Activated T-cell treated with anti-CD3 and anti-CD28 coated beads, Interleukin-2, amount 50 U/mL, for 1 hour (primary cell): ENCODE measurements at regions not wholly inside any gene's neighbourhood (a gene's known extent, or its start where the extent isn't known, plus 50 kb on each side); places are given as distances from the start of the nearest gene placed in this dataset.

Experiments
- DNase-seq: peaks from one replicate; pipeline ENCODE4 v3.0.0-alpha.2; 2020

DNA sequence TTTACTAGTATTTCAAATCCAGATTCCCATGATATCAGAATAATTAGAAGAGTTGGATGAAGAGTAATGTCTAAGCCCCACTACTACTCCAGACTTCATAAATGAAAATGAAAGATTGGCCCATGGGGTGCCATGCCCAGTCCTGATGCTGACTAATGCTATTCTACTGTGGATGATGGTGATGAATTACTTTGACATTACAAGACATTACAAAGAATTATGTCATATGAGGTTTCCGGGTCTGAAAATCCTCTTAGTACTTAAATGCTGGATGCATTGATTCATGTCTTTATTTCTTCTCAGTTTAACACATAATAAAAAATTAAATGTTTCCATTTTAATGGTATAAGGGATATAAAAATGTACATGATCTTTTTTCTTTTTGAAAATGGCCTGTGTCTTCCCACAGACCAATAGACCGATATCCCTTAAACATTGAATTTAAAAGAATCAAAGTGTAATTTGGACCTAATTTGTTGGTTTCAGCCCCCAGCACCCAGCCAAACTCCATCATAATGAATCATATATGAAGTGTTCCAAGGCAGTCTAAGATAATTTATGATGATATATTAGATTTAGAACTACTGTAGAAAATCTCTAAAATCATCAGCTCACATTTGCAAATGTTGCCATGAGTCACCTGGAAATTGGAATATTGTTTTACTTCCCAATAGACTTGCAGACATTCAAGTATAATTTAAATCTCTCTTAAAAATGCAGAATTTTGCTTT is 223.6 kb upstream of the SGCD start:
- DNase-seq = no peak

DNA sequence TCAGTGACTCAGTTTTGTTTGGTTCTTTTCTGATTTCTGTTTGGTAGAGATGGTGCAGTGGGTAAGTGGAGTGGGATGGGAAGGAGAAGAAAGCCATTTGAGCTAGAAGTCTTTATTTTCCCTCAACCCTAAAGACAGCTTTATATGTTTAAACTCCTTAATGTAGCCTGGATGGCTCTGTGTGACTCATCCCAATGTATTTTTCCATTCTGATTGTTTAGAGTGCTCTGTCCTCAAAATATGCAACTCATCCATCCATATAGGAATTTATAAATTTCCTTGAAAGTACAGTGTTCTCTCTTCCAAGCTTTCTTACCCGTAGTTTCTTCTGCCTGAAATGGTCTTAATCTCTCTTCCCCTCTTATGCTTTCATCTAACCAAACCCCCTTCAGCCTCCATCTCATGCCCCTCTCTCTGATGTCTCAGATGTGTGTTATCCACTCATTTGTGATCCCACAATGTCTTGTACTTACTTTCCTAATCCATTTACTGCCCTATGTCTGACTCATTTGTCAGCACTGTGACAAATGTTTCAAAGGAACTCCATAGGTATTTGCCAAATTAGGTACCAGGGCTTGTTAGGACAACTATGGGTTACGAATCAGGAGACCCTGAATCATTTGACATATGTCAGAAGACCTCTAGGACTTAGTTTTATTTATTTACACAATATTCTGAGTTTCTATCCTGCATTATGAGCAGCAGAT is 217.5 kb upstream of the SGCD start:
- DNase-seq = no peak

DNA sequence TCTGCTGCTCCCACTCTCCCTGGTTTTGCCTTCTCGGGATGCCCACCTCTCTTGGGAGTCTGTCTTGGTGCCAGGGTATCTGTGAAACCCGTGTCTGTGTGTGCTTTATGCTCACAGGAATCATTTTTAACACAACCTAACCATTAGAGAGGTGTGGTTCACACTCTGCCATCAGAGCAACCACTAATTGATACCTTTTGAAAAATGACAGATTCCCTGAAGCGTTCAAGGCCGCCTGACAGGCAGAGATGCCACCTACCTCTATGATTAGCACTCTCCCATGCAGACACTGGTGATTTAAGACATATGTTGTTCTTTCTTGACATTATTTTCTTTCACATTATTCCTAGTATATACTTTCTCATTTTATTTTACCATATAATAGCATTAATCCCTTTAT is 207.3 kb upstream of the SGCD start:
- DNase-seq = no peak

DNA sequence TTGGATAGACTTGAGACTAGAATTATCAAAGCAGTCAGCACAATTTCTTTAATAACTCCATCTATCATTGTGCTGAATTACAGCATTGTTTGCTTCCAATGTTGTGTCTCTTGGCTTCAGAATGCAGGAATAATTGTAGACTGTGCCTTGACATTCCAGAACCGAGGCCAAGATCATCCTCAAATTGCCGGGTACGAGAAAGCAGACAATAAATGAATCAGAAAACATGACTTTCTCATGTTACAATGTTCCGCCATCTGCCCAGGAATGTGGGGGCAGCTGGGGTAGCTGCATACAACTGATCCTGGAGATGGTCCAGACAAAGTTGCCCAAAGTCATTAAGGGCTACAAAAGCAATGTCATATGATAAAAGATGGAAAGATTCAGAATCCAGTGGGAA is 206.2 kb upstream of the SGCD start:
- DNase-seq = no peak

DNA sequence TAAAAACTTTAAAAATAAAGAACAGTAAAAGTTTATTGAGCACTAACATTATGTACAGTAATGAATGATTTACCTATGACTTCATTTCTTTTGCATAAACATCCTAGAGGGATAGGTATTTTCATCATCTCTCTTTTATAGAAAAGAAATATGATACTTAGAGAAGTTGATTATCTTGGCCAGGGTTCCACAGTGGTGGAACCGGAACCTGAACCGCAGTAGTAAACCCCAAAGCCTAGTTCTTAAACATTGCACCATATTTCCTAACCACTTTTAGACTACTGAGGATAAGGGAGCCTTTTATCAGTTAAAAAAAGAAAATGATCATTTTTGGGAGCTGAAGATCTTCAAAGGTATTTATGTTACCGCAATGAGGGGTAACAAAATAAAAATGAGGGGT is 205.7 kb upstream of the SGCD start:
- no peak for DNase-seq

DNA sequence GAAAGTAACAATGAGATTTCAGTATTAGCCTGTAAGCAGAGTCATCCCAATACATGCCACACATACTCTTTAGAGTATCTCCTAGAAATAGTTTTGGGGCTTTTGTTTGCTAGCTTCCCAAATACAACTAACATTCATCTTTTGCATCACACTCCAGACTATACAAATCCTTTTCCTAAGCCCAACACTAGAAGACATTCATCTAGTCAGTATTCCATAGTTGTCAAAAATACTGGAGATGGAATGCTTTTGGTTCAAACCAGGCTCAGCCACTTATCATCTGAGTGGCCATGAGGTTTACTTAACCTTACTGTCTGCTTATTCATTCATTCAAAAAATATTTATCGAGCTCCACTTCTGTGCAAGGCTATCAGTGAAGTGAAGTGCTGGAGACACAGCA is 205.1 kb upstream of the SGCD start:
- no peak for DNase-seq

DNA sequence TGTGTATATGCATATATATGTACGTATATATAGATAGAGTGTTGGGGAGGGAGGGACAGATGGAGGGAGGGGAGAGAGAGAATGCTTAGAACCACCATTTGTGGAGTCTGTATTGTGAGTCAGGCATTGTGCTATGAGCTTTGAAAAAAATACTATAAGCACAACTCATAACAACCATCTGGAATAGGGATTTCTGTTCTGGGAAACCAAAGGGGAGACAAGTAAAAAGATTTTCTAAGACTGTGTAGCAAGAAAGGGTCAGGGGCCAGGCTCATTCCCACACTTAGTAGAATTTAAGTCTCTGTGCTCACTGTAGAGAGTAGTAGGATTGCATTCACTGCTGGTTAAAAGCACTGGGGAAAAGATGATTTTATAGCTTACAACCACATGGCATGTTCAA is 202.3 kb upstream of the SGCD start:
- DNase-seq = no peak

DNA sequence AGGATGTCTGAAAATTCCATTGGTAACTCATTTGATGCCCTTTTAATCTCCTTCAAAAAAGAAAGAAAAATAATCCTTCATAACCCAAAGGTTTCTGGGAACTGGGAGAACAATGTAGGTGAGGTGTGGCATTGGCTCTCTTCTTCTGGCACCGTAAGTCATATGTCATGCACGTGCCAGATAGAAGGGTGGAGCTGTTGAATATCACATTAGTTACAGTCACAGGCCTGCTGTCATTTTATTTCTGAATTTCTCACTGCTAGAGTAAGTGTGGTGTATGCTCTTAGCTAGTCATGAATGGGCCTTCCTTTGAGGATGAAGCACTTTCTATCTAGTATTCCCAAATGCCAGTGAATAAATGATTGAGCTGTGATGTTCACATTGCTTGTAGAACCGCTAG is 201.8 kb upstream of the SGCD start:
- no peak for DNase-seq

DNA sequence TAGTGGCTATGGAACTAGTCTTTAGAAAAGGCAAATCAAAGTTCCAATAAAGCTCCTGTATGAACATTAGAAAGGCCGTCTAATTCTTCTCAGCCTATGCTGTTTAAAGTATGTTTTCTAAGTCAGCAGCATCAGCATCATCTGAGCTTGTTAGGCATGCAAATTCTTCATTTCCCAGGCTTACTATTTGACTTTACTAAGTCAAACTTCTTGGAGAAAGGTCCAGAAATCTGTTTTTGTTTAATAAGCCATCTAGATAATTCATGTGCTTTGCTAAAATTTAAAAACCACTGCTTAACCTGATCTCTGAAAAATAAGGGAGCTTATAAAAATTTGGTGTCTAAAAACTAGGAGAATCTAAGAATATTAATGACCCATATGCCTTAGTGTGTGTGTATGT is 200.2 kb upstream of the SGCD start:
- DNase-seq = no peak

DNA sequence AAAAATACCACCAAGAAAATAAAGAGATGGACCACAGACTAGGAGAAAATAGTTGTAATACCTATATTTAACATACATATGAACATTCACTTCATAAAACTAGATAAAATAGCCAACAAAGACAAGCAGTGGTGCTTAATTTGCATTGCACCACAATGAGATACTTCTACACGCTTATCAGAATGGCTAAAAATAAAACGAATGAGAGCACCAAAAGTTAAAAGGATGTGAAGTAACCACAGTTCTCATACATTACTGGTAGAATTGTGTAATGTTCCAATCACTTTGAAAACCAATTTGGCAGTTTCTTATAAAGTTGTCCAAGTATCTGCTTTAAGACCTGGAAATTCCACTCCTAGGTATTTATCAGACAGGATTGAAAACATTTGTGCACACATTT is 198.9 kb upstream of the SGCD start:
- no peak for DNase-seq

DNA sequence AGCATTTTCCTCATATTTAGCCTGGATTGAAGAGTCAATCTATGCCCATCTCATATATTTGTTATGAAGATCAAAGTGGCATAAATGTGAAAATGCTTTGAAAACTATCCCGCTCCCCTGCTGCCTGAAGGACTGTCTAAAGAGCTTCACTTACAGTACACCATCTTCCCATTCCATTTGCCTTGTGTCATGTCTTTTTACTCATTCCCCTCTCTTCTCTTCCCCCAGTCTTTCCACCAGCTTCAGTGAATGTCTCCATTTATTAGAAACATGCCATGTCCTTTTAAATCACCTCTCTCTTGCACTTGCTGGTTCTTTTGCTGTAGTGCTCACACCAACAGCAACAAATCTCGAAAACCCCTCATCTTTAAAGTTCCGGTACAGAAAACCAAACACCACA is 192.7 kb upstream of the SGCD start:
- no peak for DNase-seq

DNA sequence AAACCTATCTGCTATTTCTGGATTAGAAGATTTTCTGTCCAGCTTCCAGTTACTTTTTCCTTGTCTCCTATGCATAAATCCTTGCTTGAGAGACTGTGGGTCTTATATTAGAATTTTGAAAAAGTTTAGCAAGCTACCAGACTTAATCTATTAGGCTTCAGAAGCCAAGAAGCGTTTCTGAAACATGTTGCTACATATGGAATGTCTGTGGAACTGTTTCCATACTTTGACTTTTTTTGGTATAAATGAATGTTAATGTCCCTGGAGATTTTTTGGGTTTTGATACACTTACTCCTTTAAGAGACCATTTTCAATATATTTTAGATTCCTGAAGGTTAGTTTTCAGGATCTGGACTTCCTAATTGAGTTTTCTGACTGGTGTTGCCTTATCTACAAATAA is 191.4 kb upstream of the SGCD start:
- DNase-seq = no peak

DNA sequence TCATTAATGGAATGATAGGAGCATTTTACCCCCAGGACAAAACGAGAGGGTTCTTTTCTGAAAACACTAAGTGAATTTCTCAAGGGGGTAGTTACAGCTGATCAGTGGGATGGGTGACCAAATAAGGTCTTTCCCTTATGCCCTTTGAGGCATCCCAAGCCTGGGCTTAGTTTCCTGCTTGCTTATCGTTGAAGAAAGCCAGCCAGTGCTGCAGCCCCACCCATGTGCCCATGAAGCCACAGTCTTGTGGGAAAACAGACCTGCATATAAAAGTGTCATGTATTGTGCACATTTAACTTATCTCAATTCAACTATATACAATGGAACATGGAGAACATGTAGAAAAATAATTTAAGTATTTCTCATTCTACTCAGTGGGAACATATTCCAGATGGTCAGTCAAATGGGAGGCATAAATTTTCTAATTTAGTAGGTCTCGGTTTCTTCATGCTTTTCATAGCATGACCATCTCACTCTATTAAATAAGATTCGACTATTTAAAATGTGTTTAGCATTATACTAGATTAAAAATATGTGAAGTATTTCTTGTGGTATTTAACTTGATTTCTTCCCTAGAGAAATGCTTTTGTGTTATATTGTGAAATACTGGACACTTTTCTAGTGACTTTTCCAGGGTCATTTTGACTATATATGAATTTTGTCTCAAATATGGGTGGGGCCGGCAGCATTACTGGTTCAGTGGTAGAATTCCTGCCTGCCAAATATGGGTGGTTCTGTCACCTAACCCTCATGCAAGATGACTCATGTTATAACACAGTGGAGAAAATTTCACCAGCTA is 189.7 kb upstream of the SGCD start:
- DNase-seq = no peak

DNA sequence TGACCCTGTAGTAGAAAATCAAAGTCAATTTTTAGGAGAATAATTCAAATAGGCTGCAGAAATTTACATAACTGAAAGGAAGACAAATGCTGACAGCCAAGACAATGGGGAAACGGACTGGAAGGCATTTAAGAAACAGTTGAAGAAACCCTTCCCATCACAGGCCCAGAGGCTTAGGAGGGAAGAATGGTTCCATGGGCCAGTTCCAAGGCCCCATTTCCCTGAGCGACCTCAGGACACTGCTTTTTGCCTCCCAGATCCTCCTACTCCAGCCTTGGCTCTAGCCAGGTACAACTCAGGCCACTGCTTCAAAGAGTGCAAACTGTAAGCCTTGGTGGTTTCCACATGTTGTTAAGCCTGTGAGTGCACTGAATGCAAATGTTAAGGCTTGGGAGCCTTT is 184.1 kb upstream of the SGCD start:
- no peak for DNase-seq

DNA sequence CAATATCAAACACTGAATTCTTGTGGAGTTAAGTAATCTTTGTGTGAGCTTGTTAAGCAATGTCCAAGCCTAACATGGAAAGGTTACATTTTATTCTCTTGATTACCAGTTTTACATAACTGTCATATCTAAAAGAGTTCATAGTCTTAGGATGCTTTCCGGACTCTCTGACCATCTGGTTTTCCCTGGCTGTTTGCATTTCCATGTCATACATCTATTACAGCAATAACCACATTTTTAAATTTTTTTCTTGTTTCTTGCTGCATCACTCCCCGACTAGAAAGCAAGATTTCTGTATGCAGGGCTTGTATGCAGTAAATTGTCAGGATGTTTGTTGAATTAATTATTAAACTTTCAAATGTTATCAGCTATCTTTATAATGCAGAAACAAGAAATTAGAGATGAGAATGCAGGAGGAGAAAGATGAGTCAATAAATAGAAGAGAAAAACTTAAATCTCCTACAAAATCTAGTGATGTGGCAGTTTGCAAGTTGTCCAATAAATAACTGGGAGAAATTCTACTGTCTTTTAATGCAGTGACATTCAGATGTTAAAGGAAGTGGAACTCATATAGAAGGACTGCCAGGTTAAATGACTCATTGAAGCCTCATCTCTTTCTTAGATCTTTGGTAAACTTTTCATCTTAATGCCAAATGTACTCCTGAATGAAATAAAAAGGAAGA is 179.6 kb upstream of the SGCD start:
- DNase-seq = no peak

DNA sequence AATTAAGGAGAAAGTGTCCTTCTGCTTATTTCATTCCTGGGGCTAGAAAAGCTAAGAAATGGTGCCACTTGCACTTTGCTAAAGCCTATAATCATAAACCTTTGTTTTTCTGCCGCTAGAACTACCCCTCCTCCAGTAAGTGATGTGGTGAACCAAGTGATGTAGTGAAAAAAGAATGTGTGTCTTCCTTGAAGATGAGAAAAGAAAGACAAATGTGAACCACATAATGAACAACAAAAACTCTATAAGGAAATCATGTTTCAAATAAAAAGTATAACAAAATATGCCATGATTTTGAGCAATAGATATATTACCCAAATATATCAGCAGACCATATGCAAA is 179.0 kb upstream of the SGCD start:
- no peak for DNase-seq

DNA sequence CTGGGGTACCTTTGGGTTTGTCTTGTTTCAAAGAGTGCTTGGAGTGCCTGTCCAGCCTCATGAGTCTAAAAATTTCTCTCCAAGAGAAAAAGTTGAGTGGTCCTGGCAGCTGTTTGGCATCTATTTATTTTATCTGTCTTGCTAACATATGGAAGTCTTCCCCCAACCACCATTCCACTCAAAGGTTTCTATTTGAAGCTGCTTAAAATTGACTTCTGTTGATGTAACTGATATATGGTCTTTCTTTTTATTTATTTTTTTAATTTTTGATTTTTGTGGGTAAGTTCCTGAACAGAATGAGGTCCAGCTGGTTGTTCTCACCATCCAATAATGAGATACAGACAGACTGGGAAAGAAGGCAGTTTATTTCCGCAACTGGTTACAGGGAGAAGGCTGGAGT is 178.7 kb upstream of the SGCD start:
- DNase-seq = no peak

DNA sequence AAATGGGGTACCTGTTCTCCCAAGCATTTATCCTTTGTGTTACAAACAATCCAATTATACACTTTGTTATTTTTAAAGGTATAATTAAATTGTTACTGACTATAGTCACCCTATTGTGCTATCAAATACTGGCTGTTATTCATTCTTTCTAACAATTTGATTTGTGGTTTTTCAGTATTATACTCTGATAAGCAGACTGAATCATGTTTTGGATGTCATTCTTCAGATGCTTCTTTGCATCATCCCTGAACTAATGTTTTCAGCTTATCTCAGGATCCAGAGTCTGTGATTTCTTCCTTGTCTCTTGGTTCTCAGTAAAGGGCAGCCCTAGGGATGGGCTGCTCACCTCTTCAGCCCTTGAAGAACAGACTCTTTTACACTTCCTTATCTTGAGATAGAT is 177.8 kb upstream of the SGCD start:
- no peak for DNase-seq

DNA sequence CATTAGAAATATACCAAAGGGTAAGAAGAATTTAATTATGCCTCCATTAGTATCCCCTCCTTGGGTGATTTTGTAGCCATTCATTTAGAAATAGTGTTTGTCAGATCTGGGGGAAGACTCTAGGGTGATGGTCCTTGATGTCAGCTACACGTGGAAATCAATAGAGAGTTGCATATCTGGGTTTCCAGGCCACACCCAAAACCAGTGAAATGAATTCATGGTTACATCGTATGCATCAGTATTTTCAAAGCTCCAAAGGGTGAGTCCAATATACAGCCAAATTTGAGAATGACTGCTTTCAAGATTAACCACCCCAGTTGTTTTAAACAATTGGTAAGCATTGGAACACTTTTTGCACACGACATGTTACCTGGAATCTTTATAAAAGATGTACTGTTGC is 173.4 kb upstream of the SGCD start:
- DNase-seq = no peak

DNA sequence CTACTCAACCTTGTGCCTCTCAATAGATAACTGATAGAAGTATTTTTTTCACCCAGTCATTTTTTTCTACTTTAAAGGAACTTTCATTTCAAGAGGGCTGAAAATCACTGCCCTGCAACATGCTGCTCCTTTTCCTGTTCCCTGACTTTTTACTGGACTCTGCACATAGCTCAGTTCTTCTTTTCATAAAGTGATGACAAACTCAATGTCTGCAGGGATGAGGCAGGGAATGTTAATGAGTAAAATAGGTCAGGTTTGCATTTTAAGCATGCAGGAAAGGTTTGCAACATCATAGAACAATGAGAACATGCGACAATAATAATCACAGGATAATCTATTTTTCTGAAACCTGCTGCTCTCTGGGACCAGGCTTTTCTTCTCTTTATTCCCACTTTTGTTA is 172.2 kb upstream of the SGCD start:
- DNase-seq = no peak

DNA sequence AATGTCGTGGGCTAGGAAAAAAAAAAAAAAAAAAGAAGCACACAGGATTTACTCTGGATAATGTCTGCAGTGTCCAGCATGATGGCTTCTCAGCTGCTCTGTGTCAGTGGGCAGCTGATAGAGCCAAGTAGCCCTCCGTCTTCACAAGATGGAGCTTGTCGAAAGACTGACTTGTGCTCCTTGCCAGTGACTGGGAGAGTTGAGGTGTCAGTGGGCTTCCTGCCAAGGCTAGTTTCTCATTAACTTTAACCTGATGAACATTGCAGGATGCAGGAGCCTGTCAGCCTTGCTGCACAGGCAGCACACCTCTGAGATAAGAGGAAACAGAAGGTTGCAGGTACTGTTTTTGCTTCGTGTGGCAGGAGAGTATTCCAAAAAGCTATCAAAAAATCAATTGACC is 171.4 kb upstream of the SGCD start:
- DNase-seq = no peak

DNA sequence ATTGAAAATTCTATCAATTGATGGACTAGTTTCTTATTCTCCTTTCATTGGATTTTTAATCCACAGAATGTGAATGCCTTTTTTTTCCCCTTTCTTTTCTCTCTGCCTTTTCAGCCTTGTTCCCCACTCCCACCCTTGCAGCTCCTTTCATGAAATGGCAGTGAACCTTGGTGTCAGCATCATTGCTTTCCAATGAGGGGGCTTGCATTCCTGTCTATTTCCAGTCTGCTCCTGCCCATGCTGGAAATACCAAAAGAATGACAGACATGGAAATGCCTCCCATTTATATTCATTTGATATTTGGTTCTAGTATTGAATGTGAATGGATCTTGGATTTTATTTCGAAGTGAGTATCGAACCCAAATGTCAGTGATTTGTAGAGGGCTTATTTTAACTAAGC is 162.7 kb upstream of the SGCD start:
- DNase-seq = no peak

DNA sequence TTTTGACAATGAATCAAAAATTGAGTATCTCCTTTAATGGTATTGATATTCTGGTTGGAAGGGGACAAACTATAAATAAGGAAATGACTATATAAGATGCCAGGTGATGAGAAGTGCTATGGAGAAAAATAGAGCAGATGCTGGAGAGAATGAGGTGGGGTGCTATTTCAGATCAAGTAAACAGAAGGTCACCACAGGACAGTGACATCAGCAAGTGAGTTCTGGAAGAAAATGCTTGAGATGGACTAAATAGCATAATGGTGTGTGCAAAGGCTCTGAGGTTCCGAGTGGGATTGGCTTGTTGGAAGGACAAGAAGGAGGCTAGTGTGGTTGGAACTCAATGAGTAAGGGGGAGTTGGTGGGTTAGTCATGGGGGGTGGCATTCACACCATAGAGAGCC is 157.5 kb upstream of the SGCD start:
- no peak for DNase-seq
